ENCODE measurements at regions not wholly inside any gene's neighbourhood (a gene's known extent, or its start where the extent isn't known, plus 50 kb on each side); places are given as distances from the start of the nearest gene placed in this dataset.

DNA sequence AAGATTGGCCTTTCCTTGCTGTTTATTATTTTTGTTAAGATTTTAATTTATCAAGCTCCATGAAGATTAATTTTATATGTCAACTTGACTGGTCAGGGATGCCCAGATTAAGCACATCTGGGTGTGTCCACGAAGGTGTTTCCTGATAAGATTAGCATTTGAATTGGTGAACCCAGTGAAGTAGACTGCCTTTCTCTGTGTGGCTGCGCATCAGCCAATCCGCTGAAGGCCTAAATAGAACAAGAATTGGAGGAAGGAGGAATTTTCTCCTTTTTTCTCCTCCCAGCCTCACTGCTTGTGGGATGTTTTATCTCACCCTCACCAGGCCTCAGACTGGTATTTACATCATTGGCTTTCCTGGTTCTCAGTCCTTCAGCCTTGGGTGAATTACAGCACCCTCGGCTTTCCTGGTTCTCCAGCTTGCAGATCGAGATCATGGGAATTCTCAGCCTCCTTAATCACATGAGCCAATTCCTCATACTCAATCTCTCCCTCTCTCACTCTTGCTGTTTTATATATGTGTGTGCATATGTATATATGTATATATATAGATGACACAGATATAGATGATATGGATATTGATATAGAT lies 135.4 kb upstream of the SPEF2 start:
- Histone ChIP-seq H3K14ac (ENCODE audit: low read length) (no peak overlapping the region), H3K36me3 (ENCODE audit: control insufficient read depth in 1 of 2, insufficient read depth in 2 of 2, low read length in 2 of 2) (no peaks in the 10 kb centered on the region), H3K79me1 (ENCODE audit: low read length) (no peaks in the 10 kb centered on the region), H3K4me3 (ENCODE audit: low read depth, low read length) (no peak overlapping the region), H3K4me1 (ENCODE audit: control insufficient read depth in 1 of 2, insufficient read depth in 2 of 2, low read length in 2 of 2) (no peaks in the 10 kb centered on the region), H2AK5ac (ENCODE audit: low read length) (no peak overlapping the region), H3K27me3 (ENCODE audit: insufficient read depth, low read length) (no peaks in the 10 kb centered on the region), H3K79me2 (ENCODE audit: control insufficient read depth, insufficient read depth, low read length, poor library complexity) (no peaks in the 10 kb centered on the region), H4K12ac (ENCODE audit: low read depth, low read length) (no peak overlapping the region), H3K9ac (ENCODE audit: low read length) (no peak overlapping the region), H2BK12ac (ENCODE audit: low read length) (no peak overlapping the region), H3K9me3 (ENCODE audit: insufficient read depth, low read depth, low read length) (no peaks in the 10 kb centered on the region), H2BK120ac (ENCODE audit: insufficient read depth, low read length, poor library complexity) (no peak overlapping the region), H3K18ac (ENCODE audit: low read length) (no peak overlapping the region), H4K8ac (ENCODE audit: low read depth, low read length) (no peak overlapping the region), H3K23ac (ENCODE audit: low read length) (no peak overlapping the region), H3K4me2 (ENCODE audit: low read length) (no peak overlapping the region), H3K4ac (ENCODE audit: low read depth, low read length) (no peak overlapping the region), H3K27ac (ENCODE audit: low read depth, low read length) (no peak overlapping the region), H2BK5ac (ENCODE audit: low read depth, low read length, poor library complexity) (no peak overlapping the region), H4K91ac (ENCODE audit: low read depth, low read length) (no peak overlapping the region), H2AFZ (ENCODE audit: insufficient read depth, low read length, poor library complexity) (no peak overlapping the region)
- no CpG with 5 or more reads among the region's 5 CpGs for WGBS (ENCODE audit: extremely low coverage, insufficient coverage, insufficient read length)
- no peak for DNase-seq

GRCh38 chr5:35478856-35479682 lies 138.6 kb upstream of the SPEF2 start:
- Histone ChIP-seq H3K79me1 (ENCODE audit: low read length) (no peaks in the 10 kb centered on the region), H4K12ac (ENCODE audit: low read depth, low read length) (no peak overlapping the region), H4K8ac (ENCODE audit: low read depth, low read length) (no peak overlapping the region), H3K4me2 (ENCODE audit: low read length) (no peak overlapping the region), H3K23ac (ENCODE audit: low read length) (no peak overlapping the region), H3K4ac (ENCODE audit: low read depth, low read length) (no peak overlapping the region), H2BK12ac (ENCODE audit: low read length) (no peak overlapping the region), H3K4me1 (ENCODE audit: control insufficient read depth in 1 of 2, insufficient read depth in 2 of 2, low read length in 2 of 2) (no peaks in the 10 kb centered on the region), H3K79me2 (ENCODE audit: control insufficient read depth, insufficient read depth, low read length, poor library complexity) (no peaks in the 10 kb centered on the region), H3K9me3 (ENCODE audit: insufficient read depth, low read depth, low read length) (no peaks in the 10 kb centered on the region), H4K91ac (ENCODE audit: low read depth, low read length) (no peak overlapping the region), H2BK5ac (ENCODE audit: low read depth, low read length, poor library complexity) (no peak overlapping the region), H3K27me3 (ENCODE audit: insufficient read depth, low read length) (no peaks in the 10 kb centered on the region), H3K9ac (ENCODE audit: low read length) (no peak overlapping the region), H2BK120ac (ENCODE audit: insufficient read depth, low read length, poor library complexity) (no peak overlapping the region), H3K27ac (ENCODE audit: low read depth, low read length) (no peak overlapping the region), H3K4me3 (ENCODE audit: low read depth, low read length) (no peak overlapping the region), H2AK5ac (ENCODE audit: low read length) (no peak overlapping the region), H2AFZ (ENCODE audit: insufficient read depth, low read length, poor library complexity) (no peak overlapping the region), H3K18ac (ENCODE audit: low read length) (no peak overlapping the region), H3K14ac (ENCODE audit: low read length) (no peak overlapping the region), H3K36me3 (ENCODE audit: control insufficient read depth in 1 of 2, insufficient read depth in 2 of 2, low read length in 2 of 2) (no peaks in the 10 kb centered on the region)
- DNase-seq, result peak in 1 of 2 donors; percentile 46
- no CpG with 5 or more reads among the region's 5 CpGs for WGBS (ENCODE audit: extremely low coverage, insufficient coverage, insufficient read length)

- Histone ChIP-seq H3K4me2 (ENCODE audit: low read length) (no peak overlapping the region), H3K14ac (ENCODE audit: low read length) (no peak overlapping the region), H3K79me2 (ENCODE audit: control insufficient read depth, insufficient read depth, low read length, poor library complexity) (no peaks in the 10 kb centered on the region), H2BK5ac (ENCODE audit: low read depth, low read length, poor library complexity) (no peak overlapping the region), H2AK5ac (ENCODE audit: low read length) (no peak overlapping the region), H3K4me3 (ENCODE audit: low read depth, low read length) (no peak overlapping the region), H4K91ac (ENCODE audit: low read depth, low read length) (no peak overlapping the region), H3K27ac (ENCODE audit: low read depth, low read length) (no peak overlapping the region), H4K12ac (ENCODE audit: low read depth, low read length) (no peak overlapping the region), H2BK12ac (ENCODE audit: low read length) (no peak overlapping the region), H3K9ac (ENCODE audit: low read length) (no peak overlapping the region), H3K79me1 (ENCODE audit: low read length) (no peaks in the 10 kb centered on the region), H3K27me3 (ENCODE audit: insufficient read depth, low read length) (no peaks in the 10 kb centered on the region), H3K23ac (ENCODE audit: low read length) (no peak overlapping the region), H3K4me1 (ENCODE audit: control insufficient read depth in 1 of 2, insufficient read depth in 2 of 2, low read length in 2 of 2) (no peaks in the 10 kb centered on the region), H2BK120ac (ENCODE audit: insufficient read depth, low read length, poor library complexity) (no peak overlapping the region), H3K4ac (ENCODE audit: low read depth, low read length) (no peak overlapping the region), H4K8ac (ENCODE audit: low read depth, low read length) (no peak overlapping the region), H2AFZ (ENCODE audit: insufficient read depth, low read length, poor library complexity) (no peak overlapping the region), H3K9me3 (ENCODE audit: insufficient read depth, low read depth, low read length) (no peaks in the 10 kb centered on the region), H3K36me3 (ENCODE audit: control insufficient read depth in 1 of 2, insufficient read depth in 2 of 2, low read length in 2 of 2) (no peaks in the 10 kb centered on the region), H3K18ac (ENCODE audit: low read length) (no peak overlapping the region)
- DNase-seq, result no peak
Observed at GRCh38 chr5:35477911-35478310, 139.8 kb upstream of the SPEF2 start.

- H2BK5ac ChIP-seq (ENCODE audit: low read depth, low read length, poor library complexity), result no peak overlapping the region
- H3K79me2 ChIP-seq (ENCODE audit: control insufficient read depth, insufficient read depth, low read length, poor library complexity), result no peaks in the 10 kb centered on the region
- no peaks in the 10 kb centered on the region for H3K4me1 ChIP-seq (ENCODE audit: control insufficient read depth in 1 of 2, insufficient read depth in 2 of 2, low read length in 2 of 2)
- no peak overlapping the region for H4K12ac ChIP-seq (ENCODE audit: low read depth, low read length)
- no peak overlapping the region for H2BK12ac ChIP-seq (ENCODE audit: low read length)
- H3K27me3 ChIP-seq (ENCODE audit: insufficient read depth, low read length), result no peaks in the 10 kb centered on the region
- H2BK120ac ChIP-seq (ENCODE audit: insufficient read depth, low read length, poor library complexity), result no peak overlapping the region
- H3K9ac ChIP-seq (ENCODE audit: low read length), result no peak overlapping the region
- H2AFZ ChIP-seq (ENCODE audit: insufficient read depth, low read length, poor library complexity), result no peak overlapping the region
- H3K14ac ChIP-seq (ENCODE audit: low read length), result no peak overlapping the region
- H3K4ac ChIP-seq (ENCODE audit: low read depth, low read length), result no peak overlapping the region
- no peak overlapping the region for H3K23ac ChIP-seq (ENCODE audit: low read length)
- no peak overlapping the region for H4K8ac ChIP-seq (ENCODE audit: low read depth, low read length)
- no peak for DNase-seq
- no peak overlapping the region for H3K4me2 ChIP-seq (ENCODE audit: low read length)
- H3K4me3 ChIP-seq (ENCODE audit: low read depth, low read length), result no peak overlapping the region
- H4K91ac ChIP-seq (ENCODE audit: low read depth, low read length), result no peak overlapping the region
- no peak overlapping the region for H2AK5ac ChIP-seq (ENCODE audit: low read length)
- H3K18ac ChIP-seq (ENCODE audit: low read length), result no peak overlapping the region
- H3K27ac ChIP-seq (ENCODE audit: low read depth, low read length), result no peak overlapping the region
- no peaks in the 10 kb centered on the region for H3K9me3 ChIP-seq (ENCODE audit: insufficient read depth, low read depth, low read length)
- no peaks in the 10 kb centered on the region for H3K79me1 ChIP-seq (ENCODE audit: low read length)
- no peaks in the 10 kb centered on the region for H3K36me3 ChIP-seq (ENCODE audit: control insufficient read depth in 1 of 2, insufficient read depth in 2 of 2, low read length in 2 of 2)
Observed at GRCh38 chr5:35477321-35477720, 140.3 kb upstream of the SPEF2 start.

Data from trophoblast cell (in vitro differentiated cells and primary cell).